ENCODE measurements at regions not wholly inside any gene's neighbourhood (a gene's known extent, or its start where the extent isn't known, plus 50 kb on each side); places are given as distances from the start of the nearest gene placed in this dataset.

GRCh38 chr20:63105211-63106107 is 98.7 kb upstream of the BHLHE23 start:
- TF ChIP-seq CTCF (IDR thresholded peaks at IDR 0.05), result no peak
- TF ChIP-seq POLR2A (IDR thresholded peaks at IDR 0.05), result no peak
